ENCODE measurements at regions not wholly inside any gene's neighbourhood (a gene's known extent, or its start where the extent isn't known, plus 50 kb on each side); places are given as distances from the start of the nearest gene placed in this dataset.

DNA sequence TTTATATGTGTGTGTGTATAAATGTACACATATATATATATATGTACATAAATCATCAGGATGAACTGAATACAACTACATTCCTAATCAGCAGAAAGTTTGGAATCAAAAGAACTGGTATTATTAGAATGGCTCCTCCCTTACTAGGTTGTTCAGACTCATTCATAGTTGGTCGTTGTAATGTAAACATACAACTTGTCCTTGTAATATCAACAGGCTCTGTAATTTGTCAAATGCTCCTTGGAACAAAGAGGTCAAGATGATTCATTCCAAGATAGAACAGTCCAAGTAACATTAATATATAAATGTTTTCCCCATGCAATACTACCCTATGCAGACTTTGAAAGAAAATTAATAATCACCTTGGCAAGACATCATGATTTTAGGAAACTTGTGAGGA, 351.4 kb upstream of the SMIM31 start:
- no peak for DNase-seq (ENCODE audit: low read depth in 2 of 2)

DNA sequence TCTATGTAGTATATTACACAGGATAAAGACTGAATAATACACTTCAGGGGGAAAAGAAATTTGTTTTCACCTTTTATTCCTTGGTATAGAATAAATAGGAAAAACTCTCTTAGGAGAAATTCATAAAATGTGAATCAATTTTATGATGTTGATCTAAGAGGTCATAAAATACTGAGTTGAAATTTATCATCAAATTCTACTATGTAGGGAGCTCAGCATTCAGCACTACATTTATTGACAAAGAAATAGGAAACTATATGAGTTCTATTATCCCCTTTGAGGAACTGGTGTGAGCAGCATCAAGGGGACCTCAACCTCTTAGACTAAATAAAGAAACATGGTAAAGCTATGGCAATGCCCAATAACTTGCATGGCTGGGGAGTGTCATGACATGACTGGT, 348.2 kb upstream of the SMIM31 start:
- DNase-seq (ENCODE audit: low read depth in 2 of 2): no peak

DNA sequence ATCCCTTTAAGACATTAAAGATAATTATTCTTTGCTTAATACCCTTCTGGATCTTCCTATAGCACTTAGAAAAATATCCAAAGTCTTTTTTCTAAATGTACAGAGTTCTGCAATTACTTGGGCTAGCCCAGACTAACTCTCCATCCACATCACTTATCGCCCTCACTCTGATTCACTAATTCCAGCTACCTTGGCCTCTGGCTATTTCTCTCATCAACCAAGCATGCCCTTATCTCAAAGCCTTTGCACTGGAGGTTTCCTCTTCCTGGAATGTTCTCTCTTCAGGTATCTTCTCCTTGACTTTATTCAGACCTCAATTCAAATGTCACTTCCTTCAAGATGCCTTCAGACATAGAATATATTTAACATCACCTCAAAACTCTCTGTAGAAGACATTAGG, 345.1 kb upstream of the SMIM31 start:
- DNase-seq (ENCODE audit: low read depth in 2 of 2): no peak

DNA sequence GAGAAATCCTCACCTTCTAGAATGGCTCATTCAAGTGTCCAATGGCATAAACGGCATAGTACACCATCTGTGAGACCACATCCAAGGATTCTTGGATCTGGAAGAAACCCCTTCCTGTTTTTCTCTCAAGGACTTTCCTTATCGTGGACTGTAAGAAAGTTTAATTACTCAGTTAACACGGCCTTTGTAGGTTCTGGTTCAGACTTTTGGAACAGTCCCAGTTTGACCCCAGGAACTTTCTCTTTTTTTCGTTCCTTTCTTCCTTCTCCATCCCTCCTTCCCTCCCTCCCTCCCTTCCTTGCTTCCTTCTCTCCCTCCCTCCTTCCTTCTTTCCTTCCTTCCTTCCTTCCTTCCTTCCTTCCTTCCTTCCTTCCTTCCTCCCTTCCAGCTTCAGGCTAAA, 343.5 kb upstream of the SMIM31 start:
- DNase-seq (ENCODE audit: low read depth in 2 of 2): no peak

DNA sequence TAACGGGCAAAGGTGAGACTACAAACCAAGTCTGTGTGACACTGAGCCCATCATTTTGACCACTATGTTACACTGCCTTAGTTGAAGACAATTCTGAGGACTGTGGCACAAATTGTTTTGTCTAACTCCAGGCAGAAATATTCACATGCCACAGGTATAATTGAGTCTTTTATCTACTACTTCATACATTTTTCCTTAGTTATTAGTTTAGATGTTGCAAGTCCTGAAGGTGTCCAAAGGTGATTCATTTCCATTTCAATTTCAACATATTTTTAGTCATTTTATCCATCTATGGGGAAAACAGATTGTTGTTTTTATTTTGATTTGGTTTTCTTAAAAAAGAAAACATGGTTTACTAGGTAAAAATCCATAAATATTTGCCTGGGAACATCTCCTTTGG, 341.7 kb upstream of the SMIM31 start:
- DNase-seq (ENCODE audit: low read depth in 2 of 2): no peak

DNA sequence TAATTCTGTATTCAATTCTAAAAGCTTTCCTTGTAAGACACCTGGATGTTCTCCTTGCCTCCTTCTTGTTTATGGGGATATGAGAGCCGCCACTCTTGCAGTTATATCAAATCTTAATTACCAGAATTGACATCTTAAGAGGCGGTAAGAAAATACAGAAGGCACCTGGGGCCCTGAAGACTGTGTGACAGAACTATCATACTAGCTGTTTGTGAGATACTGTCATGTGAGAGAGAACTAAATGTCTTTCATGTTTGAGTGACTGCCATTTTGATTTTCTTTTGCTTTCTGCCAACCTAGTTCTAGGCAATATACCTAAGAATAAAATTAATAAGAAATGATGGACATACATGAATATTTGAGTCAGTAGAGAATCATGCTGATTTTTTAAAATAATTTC, 340.2 kb upstream of the SMIM31 start:
- DNase-seq (ENCODE audit: low read depth in 2 of 2): no peak

DNA sequence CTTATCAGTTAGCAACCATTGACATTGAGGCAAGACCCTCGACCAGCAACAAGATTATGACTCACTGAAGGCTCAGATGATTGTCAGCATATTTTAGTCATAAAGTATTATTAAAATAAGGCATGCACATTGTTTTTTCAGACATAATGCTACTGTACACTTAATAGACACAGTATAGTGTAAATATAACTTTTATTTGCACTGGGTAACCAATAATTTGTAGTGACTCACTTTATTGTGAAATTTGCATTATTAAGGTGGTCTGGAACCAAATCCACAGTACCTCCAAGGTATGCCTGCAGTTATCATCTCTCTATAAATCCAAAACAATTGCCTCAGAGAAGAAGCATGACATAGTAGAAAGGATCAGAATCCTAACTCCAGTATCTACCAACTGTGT, 330.1 kb upstream of the SMIM31 start:
- DNase-seq (ENCODE audit: low read depth in 2 of 2): no peak

DNA sequence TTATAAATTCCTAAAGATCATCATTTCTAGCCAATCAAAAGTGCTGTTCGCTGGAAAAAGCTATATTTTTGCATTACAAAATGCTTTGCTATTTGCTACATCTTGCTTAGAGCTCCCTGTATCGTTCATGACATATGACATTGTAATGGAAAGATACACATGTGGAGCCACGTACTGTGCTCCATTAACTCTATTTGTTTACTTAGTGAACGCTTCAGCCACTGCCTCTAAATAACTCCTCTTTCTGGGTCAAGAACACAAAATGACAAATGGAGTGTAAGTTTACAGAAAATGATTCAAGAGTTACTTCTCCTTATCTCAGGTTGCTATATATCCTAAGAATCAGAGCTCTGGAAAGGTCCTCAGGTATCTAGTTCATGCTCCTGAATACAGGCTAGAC, 329.1 kb upstream of the SMIM31 start:
- no peak for DNase-seq (ENCODE audit: low read depth in 2 of 2)

DNA sequence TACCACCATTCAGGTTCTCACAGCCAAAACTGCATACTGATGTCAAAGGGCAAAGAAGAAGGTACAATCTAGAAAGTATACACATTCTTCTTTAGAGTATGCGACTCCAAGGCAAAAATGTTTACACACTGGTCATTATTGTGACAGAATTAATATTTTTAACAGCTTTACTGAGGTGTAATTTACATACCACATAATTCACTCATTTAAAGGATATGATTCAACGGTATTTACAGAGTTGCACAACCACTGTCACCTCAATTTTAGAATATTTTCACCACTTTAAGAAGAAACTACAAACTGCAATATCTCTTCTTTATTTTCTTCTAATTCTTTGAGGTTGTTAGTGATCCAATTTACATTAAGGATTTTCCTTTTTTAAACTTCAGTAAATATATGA, 325.4 kb upstream of the SMIM31 start:
- DNase-seq (ENCODE audit: low read depth in 2 of 2): no peak

DNA sequence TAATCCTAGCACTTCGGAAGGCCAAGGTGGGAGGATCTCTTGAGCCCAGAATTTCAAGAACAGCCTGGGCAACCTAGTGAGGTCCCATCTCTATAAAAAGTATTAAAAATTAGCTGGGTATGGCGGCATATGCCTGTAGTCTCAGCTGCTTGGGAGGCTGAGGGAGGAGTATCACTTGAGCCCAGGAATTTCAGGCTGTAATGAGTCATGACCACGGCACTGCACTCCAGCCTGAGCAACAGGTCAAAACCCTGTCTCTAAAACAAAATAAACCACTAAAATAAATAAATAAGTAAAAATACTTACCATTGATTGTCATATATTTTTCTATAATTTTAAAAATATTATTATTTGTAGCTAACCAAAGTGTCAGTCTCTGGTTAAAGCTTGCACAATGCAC, 315.6 kb upstream of the SMIM31 start:
- no peak for DNase-seq (ENCODE audit: low read depth in 2 of 2)

DNA sequence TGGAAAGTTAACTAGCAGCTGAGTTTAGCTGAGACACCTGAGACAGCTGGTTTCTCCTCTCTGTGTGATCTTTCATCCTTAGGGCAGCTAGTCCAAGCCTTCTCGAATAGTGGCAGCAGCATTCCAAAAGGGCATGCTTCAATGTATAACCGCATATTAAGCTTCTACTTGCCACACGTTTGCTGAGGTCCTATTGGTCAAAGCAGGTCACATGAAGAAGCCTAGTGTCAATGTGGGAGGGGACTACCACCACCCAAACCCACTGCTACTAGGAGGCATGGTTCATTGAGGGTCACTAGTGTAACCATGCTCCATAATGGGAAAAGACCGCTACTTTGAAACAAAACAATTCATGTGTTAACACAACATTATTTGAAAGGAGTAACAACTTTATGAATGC, 314.9 kb upstream of the SMIM31 start:
- no peak for DNase-seq (ENCODE audit: low read depth in 2 of 2)

DNA sequence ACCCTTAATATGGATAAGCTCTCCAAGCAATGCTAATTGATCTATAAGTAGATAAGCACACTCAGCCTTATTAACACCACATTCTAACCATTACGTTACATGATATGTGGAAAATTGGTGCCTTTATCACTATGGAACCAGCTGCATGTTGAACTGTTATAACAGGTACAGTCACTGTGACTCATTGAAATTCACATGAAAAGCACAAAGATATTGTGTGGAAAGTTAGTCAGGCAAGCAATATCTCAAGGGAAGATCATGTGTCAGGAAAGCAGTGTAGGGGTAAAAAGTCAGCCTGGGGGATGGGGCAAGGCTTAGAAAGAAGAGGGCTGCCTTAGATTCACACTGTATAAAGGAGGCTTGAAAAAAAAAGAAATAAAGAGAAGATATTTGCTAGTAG, 313.7 kb upstream of the SMIM31 start:
- DNase-seq (ENCODE audit: low read depth in 2 of 2): peak in 1 of 2 experiments; percentile 6

DNA sequence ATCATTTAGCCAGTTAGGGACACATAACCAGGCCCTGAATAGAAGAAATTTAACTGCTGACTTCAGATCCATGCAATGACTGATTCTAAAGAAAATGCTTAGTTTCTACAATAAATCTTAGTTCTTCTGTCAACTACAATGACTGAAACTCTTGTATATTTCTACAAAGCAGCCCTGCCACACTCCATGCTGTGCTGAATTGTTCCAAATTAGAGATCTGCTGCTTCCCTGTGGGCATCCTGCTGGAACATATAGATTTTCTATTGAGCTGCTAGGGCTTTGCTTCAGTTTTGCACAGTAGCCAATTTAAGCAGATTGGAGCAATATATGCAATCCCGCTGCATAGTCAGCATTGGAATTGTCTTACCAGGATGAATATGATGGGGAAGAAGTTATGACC, 312.8 kb upstream of the SMIM31 start:
- DNase-seq (ENCODE audit: low read depth in 2 of 2): no peak

DNA sequence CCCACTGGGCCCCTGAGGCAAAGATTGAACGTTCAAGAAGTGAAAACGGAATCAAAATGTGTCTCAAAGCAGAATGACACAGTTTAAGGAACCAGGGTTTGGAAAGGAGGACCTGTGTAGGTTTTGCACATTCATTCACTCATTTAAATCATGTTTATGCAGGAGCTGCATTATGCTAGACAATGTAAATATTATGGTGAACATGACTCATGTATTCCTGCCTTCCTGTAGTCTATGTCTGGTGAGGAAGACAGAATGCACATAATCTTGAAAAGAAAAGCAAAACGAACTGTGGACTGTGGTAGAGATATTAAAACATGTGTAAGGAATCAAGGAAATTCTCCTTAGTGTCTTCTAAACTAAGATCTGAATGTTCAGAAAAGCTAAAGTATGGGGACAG, 311.8 kb upstream of the SMIM31 start:
- DNase-seq (ENCODE audit: low read depth in 2 of 2): no peak

DNA sequence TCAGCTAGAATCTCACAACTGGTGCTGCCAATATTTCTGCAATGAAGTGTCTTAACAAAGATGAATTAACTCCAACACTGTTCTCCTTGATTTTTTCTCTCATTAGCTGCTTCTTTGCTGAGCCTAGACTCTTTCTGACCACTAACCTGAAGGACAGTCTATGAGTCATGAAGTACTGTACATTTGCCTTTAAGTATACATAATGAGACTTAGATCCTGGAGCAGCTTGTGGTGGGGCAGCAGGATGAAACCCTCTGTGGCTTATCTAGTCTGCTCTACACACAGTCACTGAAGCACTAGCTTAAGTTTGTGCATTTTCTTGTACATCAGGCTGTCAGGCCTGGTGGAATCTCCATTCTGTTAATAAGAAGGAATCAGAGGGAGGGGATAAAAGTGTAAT, 307.4 kb upstream of the SMIM31 start:
- no peak for DNase-seq (ENCODE audit: low read depth in 2 of 2)

DNA sequence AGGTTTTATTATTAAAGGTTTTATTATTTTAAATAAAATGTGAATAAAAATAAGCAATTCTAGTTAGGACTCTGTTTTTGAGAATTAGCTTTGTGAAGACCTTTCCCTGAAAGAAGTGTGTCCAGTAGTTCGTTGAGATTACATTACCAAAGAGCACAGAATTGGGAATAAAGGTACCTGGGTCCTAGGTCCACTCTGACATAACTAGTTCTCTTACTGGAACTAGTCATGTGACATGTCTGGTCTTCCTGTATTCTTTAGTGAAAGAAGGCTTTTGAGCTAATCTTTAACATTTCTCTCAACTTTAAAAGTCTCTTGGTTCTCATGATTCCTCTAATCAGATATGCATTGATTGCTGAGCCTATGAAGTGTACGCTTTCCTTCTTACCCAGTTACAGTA, 292.0 kb upstream of the SMIM31 start:
- no peak for DNase-seq (ENCODE audit: low read depth in 2 of 2)

DNA sequence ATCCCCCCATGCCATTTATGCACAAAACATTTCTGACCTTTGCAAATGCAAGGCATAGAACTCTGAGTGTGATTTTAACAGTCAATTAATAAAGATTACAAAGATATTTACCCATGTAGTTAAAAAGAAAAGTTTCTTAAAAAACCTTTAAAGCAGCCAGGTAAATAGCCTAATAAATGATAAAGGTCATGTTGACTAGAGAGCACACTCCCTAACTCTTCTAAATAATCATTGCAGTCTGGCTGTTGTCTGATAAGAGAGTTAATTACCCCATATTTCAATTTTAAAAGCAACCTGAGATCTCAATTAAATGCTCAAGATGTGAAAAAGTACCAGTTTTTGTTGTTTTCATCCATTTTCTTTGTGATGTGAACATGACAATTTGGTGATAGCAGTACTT, 291.5 kb upstream of the SMIM31 start:
- DNase-seq (ENCODE audit: low read depth in 2 of 2): no peak

DNA sequence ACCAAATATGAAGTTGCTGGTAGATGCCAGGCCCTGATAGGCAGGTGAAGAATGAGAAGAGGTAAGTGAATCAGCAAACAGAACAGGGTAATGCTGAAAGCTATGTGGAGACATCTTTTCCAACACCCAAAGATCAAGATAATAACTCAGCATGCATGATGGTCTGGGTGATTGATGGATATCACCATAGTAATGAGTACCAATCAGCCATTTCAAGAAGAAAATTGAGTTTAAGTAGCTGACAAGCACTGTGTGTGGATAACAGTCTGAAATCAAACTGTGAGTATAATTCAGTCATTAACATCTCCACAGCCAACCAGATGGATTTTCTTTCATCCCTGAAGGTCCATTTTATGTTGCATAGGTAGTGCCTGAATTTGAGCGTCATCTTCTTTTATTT, 289.6 kb upstream of the SMIM31 start:
- DNase-seq (ENCODE audit: low read depth in 2 of 2): no peak

DNA sequence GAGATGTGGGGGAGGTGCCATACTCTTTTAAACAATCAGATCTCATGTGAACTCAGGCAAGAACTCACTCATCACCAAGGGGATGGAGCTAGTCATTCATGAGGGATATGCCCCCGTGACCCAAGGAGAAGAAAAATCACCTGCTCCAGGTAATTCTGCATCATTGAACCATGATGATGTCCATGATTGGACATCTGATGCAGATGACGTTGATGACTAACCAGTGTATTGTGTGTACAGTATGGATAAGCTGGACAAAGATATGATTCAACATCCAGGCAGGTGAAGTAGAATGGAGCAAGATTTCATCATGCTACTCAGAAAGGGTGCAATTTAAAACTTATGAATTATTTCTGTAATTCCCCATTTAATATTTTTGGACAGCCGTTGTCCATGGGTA, 286.4 kb upstream of the SMIM31 start:
- no peak for DNase-seq (ENCODE audit: low read depth in 2 of 2)

DNA sequence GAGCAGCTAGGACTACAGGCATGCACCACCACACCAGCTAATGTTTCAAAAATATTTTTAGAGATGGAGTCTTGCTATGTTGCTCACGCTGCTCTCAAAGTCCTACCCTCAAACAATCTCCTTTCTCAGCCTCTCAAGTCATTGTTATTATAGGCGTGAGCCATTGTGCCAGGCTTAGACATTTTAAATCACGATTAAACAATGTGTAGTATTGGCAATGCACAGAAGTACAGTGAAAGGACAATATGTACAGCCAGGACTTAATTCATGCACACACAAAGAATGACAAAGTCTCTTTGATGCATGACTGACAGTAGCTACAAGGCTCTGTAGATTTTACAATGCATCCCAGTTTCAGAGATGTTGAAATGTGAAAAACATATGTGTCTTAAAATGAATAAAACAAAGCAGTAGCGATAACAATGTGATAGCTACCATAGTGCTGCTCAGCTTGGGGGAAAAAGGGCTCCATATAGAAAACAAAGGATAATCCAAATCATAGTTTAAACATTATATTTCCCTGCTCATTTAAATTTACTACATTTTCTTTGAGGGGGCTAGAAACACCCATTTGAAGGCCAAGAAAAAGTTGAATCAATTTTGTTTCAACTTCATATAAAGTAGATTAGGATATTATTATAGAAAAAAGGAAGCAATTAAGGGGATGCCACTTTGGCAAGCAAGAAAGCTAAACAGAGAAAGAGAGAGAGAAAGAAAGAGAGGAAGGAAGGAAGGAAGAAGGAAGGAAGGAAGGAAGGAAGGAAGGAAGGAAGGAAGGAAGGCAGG, 272.4 kb upstream of the SMIM31 start:
- DNase-seq (ENCODE audit: low read depth in 2 of 2): no peak

DNA sequence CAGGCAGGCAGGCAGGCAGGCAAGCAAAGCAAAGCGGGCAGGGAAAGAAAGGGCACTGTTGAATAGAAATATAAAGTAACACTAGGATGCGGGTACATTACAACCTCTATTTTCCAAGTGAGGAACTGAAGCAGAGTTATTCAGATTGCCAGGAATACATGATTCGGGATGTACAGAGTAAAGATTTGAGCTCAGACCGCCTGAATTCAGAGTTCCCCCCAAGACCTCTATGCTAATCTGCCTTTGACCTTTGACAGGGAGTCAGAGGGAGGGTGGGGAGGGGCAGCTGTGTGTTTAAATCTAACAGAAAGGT, 271.9 kb upstream of the SMIM31 start:
- DNase-seq (ENCODE audit: low read depth in 2 of 2): no peak

DNA sequence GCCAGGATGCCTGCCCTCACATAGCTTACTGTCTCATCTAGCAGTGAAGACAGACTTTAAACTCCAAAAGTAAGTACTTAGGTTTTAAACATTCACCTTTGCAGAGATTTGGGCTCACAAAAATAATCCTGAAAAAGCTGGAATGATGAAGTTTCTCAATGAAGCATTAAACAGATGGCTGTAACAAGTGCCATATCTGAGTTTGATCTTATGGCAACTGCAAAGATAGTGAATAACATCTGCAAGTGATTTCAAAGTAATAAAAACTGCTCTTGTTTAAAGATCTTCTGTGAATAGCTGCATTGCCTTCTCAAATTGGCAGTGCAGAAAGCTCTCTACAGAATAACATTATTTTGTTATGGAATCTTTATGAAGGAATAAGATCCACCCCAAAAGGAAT, 271.2 kb upstream of the SMIM31 start:
- DNase-seq (ENCODE audit: low read depth in 2 of 2): no peak

DNA sequence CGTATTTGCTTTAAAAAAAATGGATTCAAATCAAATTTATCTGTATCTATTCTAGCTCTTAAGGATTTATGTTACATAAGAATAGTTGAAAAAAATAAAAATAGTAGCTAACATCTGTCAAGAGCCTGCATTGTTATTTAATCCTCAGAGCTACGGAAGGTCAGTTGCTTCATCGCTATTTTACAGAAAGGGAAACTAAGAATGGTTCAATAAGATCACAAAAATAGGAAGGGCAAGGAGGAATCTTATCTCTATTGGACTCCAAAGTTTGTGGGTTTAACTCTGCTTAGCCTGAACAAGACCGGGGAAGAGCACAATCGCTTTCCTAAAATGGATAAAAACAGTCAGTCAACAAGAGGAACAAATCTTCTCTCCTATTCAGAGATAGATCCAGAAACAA, 270.2 kb upstream of the SMIM31 start:
- DNase-seq (ENCODE audit: low read depth in 2 of 2): no peak

DNA sequence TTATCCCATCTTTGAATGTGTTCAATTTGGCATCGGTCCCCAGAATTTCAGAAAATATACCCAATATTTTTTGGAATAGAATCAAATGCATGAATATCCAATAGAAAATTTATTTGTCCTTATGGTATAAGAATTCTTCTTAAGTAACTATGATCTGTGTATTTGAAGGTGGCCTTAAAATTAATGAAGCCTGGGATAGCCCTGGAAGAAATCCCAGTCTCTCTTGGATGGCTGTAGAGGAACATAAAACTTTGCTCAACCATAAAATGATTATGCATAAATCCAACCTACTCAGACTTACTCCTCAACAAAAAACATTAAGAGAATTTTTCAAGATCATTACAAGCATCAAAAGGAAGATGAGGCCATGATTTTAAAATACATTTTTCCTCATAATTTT, 269.4 kb upstream of the SMIM31 start:
- DNase-seq (ENCODE audit: low read depth in 2 of 2): no peak

DNA sequence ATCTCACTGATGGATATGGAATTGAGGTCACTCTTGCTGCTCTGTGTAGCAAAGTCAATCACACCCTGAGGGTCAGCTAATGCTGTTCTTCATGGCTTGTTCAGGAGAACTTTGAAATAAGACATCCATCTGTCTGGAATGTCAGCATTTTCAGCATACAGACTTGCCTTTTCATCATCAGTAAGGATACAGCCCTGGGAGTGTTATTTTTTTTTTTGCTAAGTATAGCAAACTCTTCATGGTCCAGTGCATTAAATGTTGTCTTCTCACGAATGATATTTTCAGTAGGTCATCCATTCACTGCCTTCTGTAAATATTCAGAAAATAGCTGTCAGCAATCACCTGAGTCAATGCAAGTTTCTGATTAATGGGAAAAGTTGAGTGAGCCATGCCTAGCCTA, 268.8 kb upstream of the SMIM31 start:
- DNase-seq (ENCODE audit: low read depth in 2 of 2): no peak
